Colon (tissue), 2 donors: ENCODE measurements at regions not wholly inside any gene's neighbourhood (a gene's known extent, or its start where the extent isn't known, plus 50 kb on each side); places are given as distances from the start of the nearest gene placed in this dataset.
"Not testable (repeated sequence)": the region's sequence is repeated elsewhere in the genome, so short reads cannot be mapped to it uniquely, and the experiment has no call there.

Experiments used
- FAIRE-seq: peaks from 2 replicates; lab custom pipeline; 2012; peaks lifted over from hg19 to GRCh38; lab: Jason Lieb, UNC
- donor health status: control.
- donor health status: control.

DNA sequence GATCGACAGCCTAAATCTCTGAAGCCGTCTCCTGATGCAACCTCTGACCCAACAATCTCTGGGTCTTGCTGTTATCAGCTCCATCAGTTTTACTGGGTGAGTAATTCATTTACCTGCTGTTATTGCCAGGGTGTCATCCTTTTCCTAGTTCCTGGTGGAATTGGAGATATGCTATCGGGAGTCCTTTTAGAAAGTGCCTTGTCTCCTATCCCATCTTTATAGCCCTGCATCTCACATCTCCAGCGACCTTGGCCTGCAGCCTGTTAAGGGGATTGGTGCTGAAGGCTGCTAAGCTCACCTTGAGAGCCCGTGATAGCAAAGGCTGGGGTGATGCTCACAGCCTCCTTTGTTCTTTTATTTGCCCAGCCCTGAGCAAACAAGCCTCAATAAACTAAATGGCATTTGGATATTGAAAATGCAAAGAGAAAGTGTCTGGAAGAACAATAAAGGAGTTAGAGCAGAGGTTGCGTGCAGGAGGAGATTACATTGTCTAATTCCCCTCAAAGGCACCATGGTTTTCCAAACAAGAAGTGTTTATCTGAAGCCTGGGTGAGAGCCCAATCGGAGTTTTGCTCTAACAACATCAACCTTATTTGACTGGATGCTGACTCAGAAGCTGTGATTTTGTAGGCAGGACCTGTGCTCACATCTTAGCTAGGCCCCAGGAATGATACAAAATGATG, 101.8 kb downstream of the RPLP1 start:
- no peak for FAIRE-seq

DNA sequence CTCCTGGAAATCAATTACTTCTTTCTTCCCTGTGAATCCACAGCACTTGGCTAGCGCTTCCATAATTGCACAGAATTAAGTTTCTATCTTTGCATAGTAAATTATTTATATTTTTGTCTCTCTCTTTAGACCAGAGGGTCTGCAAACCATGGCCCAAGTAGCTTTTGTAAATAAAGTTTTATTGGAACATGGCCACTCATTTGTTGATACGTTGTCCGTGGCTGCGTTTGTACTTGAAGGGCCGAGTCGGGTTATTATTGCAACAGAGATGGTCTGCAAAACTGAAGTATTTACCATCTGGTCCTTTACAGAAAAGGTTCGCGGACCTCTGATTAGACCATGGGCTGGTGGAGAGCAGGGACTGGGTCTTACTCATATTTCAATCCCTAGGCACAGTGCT, 102.5 kb downstream of the RPLP1 start:
- no peak for FAIRE-seq

GRCh38 chr15:69556344-69556743, 103.7 kb downstream of the RPLP1 start:
- peak; percentile 31 for FAIRE-seq

GRCh38 chr15:69557020-69557706, 104.5 kb downstream of the RPLP1 start:
- FAIRE-seq = peak; percentile 61

GRCh38 chr15:69557707-69558409, 105.2 kb downstream of the RPLP1 start:
- no peak for FAIRE-seq

- FAIRE-seq = no peak
Measured at GRCh38 chr15:69559440-69560190, 107.0 kb downstream of the RPLP1 start.

DNA sequence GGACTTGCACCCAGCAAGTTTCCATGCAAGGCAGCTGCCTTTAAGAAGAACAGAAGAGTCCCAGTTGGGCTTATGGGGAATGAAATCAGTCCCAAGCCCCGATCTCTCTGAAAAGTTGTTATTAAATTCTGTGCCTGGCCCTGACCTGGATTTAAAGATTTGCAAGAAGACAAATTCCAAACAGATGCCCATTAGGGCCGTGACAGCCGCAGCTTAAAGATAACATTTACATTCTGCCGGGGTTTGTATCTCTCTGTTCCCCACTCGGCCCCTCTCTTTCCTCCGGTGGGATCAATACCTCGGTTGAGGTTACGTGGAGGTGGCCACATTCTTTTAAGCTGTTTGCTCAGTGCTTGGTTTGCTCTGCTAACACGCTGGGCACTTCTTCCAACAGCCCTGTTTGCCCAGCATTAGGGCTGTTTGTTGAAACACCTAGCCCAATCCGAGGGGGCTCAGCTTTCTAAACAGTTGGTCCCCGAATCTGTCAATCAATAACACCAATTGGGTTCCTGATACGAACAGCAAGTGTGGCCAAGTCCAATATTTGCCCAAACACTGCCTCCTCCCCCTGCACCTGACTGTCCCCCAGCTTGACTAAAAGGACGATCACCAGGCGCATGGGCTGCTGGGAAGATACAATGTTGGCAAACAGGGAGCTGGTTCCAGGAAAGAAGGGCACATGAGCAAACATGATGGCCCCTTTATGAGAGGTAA, 108.6 kb downstream of the RPLP1 start:
- FAIRE-seq = no peak

- FAIRE-seq = no peak
Measured at GRCh38 chr15:69562116-69562515, 109.5 kb downstream of the RPLP1 start.

DNA sequence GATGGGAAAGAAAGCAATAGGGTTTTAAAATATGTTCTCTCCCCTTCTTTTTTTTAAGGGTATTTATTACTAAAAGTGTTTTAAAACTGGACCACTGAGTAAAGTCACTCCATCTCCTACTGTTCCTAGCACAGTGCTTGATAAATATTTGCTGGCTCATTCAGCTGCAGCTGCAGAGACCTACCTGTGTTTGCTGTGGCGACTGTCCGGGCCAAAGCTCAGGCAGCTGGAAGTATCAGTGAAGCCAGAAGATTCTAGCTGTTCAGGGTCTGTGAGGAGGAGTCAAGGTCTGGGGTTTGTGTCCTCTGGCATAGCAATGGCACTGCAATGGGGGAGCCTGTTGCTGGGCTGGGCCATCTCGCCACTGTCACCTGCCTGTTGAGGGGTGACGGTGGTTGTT, 109.9 kb downstream of the RPLP1 start:
- FAIRE-seq = no peak

DNA sequence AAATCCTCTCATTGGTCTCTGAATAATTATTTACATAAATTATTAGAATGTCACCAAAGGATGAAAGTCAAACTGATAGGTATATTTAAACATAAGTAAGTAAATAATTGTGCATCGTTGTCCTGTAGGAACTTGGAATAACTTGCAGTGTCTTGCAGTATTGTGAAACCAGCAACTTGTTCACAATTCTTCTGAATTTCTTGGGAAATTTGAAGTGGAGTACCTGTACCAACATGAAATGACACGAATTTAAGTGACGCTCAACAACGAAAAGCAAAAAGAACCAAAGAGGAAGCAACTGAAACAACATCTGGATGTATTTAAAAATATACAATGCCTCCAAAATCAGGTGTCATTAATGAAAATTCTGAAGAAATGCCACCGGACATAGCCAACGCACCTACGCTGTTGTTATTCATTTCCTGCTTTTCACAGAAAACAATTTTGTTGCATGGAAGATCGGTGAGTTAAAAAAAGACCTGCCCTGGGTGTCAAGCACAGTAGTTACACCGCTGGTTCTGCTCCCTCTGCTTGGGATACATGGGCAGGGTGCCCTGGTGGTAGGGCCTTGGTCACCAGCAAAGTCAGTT, 112.5 kb downstream of the RPLP1 start:
- no peak for FAIRE-seq

DNA sequence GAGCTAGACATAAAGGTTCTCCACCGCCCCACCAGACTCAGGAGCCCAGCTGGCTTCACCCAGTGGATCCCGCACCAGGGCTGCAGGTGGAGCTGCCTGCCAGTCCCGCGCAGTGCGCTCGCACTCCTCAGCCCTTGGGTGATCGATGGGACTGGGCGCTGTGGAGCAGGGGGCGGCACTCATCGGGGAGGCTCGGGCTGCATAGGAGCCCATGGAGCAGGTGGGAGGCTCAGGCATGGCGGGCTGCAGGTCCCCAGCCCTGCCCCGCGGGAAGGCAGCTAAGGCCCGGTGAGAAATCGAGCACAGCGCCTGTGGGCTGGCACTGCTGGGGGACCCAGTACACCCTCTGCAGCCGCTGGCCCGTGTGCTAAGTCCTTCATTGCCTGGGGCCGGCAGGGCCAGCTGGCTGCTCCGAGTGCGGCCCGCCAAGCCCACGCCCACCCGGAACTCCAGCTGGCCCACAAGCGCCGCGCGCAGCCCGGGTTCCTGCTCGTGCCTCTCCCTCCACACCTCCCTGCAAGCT, 114.7 kb downstream of the RPLP1 start:
- not testable (repeated sequence) for FAIRE-seq

- no peak for FAIRE-seq
Measured at GRCh38 chr15:69568173-69569009, 115.8 kb downstream of the RPLP1 start.

- no peak for FAIRE-seq
Measured at GRCh38 chr15:69570454-69570853, 117.8 kb downstream of the RPLP1 start.

DNA sequence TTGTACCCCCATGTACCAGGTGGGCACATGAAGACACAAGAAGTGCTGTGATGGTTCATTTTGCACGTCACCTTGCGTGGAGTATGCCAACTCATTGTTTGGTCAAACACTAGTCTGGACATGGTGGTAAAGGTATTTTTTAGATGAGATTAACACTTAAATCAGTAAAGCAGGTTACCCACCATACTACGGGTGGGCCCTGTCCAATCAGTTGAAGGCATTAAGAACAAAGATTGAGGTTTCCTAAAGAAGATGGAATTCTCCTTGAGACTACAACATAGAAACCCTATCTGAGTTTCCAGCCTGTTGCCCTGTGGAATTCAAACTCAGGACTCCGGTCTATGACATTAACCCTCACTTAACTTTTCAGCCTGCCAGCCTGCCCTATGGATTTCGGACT, 118.4 kb downstream of the RPLP1 start:
- FAIRE-seq = no peak

DNA sequence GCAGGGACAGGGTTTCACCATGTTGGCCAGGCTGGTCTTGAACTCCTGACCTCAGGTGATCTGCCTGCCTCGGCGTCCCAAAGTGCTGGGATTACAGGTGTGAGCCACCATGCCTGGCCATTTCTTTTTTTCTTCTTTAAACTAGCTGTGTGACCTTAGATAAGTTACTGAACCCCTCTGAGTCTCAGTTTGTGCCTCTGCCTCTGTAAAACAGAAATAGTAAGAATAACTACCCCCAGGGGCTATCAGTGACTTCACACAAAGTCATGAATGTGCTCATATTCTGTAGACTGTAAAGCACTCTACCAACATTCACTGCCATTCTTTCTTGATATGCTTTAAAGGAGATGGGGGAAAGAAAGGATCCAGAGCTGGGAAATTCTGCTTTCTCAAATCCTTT, 120.7 kb downstream of the RPLP1 start:
- not testable (repeated sequence) for FAIRE-seq

- FAIRE-seq = no peak
Measured at GRCh38 chr15:69573815-69574475, 121.3 kb downstream of the RPLP1 start.

GRCh38 chr15:69574506-69574905, 121.9 kb downstream of the RPLP1 start:
- no peak for FAIRE-seq

DNA sequence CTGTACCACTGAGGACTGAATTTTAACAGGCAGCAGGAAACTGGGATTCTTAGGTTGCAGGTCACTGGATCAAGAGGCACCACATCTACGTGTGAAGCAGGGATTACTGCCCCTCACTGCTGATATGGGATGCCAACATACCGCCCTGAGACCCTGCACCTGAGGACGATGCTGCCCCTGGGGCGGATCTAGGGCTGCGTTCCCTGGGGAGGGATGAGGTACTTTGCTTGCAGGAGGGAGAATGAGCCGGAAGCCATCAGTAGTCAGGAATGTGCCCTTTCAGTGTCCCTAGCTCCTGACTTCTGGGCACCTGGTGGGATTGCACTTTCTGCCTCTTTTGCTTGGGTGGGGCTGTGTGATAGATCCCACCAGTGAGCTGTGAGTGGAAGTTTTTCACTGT, 122.8 kb downstream of the RPLP1 start:
- no peak for FAIRE-seq

DNA sequence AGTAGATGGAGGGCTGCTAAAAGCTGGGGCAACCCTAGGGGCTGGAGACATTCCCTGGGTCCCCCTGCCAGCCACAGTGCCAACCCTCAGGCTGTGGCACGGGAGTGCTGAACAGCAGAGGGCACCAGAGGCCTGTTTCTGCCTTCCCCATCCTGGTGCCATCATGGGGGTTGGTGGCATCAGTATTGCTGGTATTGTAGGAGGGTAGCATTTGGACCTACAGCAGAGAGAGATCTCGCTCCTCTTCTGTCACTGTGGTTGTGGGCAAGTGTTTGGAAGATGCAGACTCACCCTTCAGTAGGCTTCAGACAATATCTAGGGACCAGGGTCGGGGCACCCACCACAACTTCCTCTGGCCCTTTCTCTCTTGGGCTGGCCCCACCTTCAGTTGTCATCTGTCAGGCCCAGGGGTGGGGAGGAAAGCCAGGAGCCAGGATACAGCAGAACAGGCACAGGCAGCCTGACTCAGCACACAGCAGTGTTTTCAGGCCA, 123.5 kb downstream of the RPLP1 start:
- no peak for FAIRE-seq

- no peak for FAIRE-seq
Measured at GRCh38 chr15:69576948-69577351, 124.3 kb downstream of the RPLP1 start.
